Fibroblast of peridontal ligament (primary cell): ENCODE measurements at regions not wholly inside any gene's neighbourhood (a gene's known extent, or its start where the extent isn't known, plus 50 kb on each side); places are given as distances from the start of the nearest gene placed in this dataset.
A peak's percentile ranks its signal among the peaks of the same experiment; 100 is the strongest.
"Not testable (repeated sequence)": the region's sequence is repeated elsewhere in the genome, so short reads cannot be mapped to it uniquely, and the experiment has no call there.

Source experiments
- DNase-seq: peaks from one replicate; pipeline ENCODE4 v3.0.0-alpha.2; 2010; ENCODE audit errors: extremely low read depth

GRCh38 chr15:99823346-99823745 lies 90.1 kb upstream of the LYSMD4 start:
- no peak for DNase-seq

GRCh38 chr15:99819981-99820718 lies 86.9 kb upstream of the LYSMD4 start:
- no peak for DNase-seq

GRCh38 chr15:99818872-99819271 lies 85.6 kb upstream of the LYSMD4 start:
- DNase-seq = no peak

DNA sequence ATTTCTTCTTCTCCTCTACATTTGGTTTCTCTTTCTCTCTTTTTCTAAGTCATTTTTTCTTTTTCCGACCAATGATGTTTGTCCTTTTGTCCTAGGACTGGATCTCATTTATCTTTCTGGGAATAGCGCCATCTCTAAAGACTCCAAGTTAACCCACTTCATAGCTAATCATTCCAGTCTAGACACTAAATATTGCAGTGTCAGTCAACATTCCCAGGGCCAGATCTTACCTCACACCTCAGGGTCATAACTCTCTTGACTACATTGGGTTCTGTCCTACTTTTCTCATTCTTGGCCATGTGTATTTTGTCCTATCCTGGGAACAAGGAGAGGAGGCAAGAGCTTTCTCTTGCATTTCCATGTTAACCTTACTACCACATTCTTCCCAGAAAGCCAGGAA lies 83.6 kb upstream of the LYSMD4 start:
- DNase-seq = not testable (repeated sequence)

GRCh38 chr15:99810663-99811062 lies 77.4 kb upstream of the LYSMD4 start:
- DNase-seq = not testable (repeated sequence)

- not testable (repeated sequence) for DNase-seq
Measured at GRCh38 chr15:99799854-99800250, 66.6 kb upstream of the LYSMD4 start.

- peak; percentile 3 for DNase-seq
Measured at GRCh38 chr15:99799182-99799853, 66.1 kb upstream of the LYSMD4 start.

- DNase-seq = not testable (repeated sequence)
Measured at GRCh38 chr15:99796940-99797870, 64.0 kb upstream of the LYSMD4 start.

DNA sequence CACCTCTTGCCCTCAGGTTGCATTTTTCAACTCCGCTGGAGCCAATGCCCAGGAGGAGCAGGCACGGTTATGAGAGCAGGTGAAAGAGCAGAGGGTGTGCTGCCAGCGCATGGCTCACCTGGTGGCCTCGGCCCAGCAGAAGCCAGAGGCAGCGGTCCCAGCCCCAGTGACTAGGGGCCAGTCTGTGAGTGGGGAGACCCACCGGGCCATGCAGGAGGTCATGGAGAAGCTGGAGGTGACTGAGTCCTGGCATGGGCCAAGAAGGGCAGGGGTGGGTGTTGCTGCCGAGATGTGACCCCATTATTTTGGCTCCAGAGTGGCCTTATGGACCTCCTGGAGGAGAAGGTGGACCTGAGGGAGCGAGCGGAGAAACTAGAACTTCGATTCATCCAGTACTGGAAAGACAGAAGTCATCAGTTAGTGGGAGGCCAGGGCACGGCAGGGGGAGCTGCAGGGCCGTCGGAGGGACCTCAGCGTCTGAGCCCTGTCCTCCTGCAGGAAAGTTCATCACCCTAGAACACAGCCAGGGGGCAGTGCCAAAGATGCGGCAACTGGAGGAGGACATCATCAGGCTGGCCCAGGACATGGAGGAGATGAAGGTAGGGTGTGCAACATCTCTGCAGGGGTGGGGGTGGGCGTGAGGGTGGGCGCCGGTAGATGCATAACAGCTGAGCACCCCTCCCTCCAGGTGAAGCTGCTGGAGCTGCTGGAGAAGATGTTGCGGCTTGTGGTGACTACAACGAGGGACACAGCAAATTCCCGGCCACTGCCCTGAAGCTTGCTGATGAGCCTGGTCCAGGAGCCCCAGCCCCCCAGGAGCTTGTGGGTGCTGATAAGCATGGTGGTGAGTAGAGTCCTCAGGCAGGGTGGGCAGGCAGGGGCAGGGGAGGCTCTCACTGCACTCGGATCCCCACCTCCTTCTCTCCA lies 58.9 kb upstream of the LYSMD4 start:
- not testable (repeated sequence) for DNase-seq

DNA sequence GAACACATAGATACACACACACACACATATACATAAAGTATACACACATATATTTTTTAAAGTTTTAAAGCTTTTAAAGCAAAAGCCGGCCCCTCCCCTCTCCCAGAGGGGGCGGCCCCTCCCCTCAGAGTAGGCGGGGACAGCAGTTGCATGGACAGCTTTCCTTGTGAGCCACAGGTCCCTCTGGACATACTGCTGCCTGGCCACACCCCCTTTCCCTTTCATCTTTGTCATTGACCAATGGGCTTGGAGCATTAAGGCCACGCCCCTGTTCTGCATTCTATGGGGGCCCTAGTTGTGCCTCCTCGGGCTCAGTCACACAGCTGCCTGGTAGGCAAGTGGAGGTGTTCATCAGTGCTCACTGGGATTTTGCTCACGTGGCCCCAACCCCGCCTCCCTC lies 57.5 kb upstream of the LYSMD4 start:
- not testable (repeated sequence) for DNase-seq

DNA sequence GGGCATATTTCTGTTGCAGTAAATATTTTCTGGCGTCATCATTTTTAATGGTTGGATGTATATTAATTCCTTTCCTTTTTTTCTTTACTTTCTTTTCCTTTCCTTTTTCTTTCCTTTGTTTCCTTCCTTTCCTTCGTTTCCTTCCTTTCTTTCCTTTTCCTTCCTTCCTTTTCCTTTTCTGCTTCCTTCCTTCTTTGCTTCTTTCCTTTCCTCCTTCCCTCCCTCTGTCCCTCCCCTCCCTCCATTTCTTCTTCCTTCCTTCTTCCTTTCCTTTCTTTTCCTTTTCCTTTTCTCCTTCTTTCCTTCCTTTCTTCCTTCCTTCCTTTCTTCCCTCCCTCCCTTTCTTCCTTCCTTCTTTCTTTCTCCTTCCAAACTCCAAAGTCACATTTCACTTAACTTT lies 54.9 kb upstream of the LYSMD4 start:
- no peak for DNase-seq

DNA sequence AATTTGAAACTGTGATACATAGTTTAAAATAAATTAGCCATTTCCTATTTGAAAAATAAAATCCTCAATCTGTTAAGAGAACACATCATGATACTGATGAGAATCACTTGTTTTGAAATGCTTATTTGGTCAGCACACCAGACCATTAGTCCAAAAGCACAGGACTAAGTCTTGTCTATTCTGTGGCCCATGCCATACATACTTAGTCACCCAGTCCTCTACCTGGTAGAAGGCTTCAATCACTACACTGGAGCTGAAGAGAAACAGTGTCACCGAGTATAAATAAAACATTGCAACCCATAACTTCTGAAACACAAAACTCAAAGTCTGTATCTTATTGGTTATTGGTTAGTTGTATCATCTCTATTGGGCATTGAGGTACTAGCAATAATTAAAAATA lies 51.6 kb upstream of the LYSMD4 start:
- DNase-seq = not testable (repeated sequence)

DNA sequence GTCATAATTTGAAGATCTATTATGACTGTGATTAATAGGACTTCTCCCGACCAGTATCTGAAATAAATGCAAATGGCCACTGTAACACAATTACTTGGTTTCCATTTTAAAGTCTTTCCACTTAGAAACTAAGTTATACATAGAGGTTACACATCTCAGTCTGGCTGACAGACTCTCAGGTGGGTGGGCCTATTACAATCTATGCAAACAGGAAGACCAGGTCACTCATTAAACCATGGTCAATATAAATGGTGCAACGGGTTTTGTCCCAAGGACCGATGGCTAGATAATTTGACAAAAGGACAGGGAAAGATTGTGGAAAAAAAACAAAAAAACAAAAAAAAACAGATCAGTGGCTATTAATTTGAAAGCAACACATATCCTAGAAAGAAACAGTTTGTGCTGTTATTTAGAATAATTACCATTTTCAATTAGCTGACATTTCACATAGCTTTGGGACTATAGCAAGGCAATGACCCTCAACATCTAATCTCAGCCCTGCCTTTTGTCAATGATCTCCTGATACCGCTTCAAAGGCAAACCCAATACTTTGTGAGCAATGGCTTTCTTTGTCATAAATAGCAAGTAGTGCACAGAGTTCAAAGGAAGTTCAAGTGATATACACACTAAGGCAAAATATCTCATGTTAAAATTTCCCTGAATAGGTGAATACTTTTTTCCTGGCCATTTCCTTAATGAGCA lies 50.8 kb upstream of the LYSMD4 start:
- not testable (repeated sequence) for DNase-seq
